HG02970 (cell line): ENCODE measurements at regions not wholly inside any gene's neighbourhood (a gene's known extent, or its start where the extent isn't known, plus 50 kb on each side); places are given as distances from the start of the nearest gene placed in this dataset.

ENCODE experiments used
- ATAC-seq: cut with Tn5 transposase; IDR thresholded peaks from one replicate; pipeline ENCODE4 v1.9.1; 2021; ENCODE audit warnings: mild to moderate bottlenecking, moderate library complexity, moderate number of reproducible peaks; ENCODE audit not compliant: unreplicated experiment, low FRiP score

DNA sequence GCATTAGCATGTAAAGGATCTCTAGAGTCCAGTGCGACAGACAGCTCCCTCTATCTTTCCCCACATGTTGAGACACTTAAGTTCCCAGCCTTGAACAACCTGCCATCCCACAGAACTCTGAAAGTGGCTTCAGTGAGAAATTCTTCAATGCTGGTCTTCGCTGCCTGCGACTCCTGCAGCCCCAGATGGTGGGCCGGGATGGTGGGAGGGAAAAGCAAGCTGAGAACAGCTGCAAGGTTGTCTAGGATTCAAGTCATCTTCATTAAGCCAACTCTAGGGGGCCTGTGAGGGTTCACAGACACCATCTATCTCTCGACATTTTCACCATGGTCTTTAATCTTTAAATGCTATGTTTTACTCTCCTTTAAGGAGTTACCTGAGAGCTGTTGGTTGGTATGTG lies 185.5 kb upstream of the C1orf174 start:
- no peak for ATAC-seq

DNA sequence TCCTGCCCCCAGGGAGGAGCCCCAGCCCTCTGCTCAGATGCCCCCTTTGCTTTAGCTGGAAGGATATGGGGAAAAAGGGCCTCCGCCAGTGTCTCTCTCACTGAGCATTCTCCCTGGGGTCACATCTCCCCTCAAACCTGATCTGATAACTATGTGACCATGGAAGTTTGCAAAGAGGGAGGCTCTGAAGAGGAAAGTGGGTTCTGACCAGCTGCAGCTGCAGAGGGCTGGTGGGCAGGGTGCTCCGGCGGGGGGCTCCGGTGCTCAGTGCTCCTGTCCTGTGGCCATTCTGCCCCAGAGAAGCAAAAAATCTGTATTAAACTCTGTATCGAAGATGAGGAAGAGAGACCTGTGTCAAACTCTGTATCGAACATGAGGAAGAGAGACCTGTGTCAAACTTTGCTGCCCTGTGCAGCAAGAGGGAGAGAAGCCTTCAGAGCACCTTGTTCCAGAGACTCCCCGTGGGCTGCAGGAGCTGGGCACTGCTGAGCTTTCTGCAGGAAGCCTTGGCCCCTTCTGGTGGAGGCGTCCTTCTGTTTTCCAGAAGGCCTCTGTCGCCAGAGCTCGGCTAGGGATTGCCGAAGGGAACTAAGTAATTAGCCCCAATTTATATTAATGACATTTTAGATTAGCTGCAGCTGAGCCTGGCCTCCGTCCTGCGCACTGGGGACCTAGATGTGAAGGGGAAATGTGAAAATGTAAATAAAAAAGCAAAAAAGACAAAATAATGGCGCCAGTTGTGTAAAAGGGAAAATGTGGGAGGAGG lies 186.2 kb upstream of the C1orf174 start:
- no peak for ATAC-seq

DNA sequence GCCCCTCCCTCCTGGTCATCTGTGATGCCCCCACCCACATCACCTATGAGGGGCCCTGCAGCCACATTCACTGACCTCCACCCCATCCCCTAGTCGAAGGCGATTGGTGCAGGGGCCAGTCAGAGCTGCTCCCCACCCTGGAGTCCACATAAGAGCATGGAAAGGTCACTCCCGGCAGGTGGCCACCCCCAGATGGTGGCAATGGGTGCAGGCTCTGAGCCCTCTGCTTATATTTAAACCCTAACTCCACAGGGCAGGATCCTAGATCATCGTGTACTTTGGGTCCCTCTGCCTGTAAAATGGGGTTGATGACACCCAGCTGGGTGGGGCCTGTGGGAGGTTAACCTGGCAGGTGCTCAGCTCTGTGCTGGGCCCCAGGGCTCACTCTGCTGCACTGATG lies 186.8 kb upstream of the C1orf174 start:
- no peak for ATAC-seq

DNA sequence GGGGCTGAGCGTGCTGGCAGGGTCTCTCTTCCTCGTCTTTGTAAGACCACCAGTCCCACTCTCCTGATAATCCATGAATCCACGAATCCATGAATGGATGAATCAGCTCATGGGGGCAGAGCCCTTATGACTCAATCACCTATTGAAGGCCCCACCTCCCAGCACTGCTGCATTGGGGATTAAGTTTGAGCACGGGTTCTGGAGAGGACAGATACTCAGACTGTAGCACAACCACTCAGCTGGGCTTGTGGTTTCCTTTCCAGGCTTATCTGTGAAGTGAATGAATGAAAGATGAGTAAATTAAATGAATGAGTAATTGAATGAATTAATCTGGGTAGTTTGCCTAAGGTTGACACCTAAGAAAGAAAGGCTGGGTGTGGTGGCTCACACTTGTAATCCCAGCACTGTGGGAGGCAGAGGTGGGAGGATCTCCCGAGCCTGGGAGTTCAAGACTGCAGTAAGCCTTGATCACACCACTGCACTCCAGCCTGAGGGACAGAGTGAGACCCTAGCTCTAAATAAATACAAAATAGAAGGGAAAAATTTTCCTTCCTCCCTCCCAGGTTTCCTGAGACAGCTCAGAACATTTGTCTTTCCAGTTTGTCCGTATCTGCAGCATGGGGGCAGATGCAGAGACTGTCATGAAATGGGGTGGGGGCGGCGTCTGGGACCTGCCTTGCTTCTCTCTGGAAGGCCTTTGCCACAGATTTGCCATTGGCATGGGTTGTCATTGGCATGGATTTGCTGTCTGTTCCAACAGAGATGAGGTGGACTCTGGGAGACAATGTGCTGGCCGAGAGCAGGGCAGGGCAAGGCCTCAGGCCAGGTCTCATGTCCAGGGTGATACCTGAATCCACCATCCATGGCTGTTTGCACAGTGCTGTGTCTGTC lies 187.7 kb upstream of the C1orf174 start:
- ATAC-seq = no peak

DNA sequence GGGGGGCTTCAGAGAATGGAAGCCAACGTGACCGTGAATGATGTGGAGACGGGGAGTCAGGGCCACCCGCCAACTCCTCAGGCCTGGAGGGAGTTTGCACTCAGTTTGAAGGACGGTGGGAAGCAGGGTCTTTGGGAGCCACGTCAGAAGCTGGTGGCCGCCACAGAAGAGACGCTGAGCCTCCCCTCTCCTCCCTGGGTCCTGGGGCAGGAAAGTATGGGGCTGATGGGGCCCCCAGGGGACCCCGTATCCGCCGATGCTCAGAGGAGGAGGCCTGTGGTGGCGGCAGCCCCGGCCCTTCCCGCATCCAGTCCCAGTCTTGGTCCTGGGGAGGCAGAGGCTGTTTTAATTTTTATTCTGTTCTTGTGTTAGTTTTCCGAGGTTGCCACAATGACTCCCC lies 188.6 kb upstream of the C1orf174 start:
- no peak for ATAC-seq

DNA sequence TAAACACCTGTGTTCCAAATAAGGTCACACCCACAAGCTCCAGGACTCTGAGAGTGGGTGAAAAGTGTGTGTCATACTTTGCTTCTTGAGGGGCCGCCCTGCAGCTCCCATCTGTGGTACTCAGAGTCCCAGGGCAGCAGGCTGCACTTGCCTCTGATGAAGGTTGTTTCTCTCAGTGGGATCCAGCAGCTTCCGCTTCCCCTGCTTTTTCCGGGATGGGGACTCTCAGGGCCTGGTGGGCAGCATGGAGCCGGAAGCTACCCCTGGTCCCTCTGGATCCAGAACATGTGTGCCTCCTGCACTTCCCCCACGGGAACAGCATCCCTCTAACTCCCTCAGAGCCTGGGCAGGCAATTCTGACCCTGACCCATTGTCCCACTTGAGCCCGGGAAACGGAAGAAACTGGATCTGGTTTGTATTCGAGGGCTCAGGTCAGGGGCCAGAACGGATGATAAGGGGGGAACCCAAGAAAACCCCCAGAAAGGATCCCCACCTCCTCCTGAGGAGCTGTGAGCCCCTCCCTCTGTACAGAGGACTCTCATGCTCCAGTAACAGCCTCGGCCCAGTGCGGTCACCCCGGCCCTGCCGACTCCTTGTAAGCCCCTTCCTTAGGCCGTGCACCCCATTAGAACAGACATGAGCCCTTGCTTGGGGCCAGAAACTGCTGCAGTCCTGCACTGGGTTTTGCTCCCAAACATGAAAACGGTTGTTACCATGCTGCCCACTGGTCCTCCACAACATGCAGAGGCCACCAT lies 189.5 kb upstream of the C1orf174 start:
- ATAC-seq = no peak

DNA sequence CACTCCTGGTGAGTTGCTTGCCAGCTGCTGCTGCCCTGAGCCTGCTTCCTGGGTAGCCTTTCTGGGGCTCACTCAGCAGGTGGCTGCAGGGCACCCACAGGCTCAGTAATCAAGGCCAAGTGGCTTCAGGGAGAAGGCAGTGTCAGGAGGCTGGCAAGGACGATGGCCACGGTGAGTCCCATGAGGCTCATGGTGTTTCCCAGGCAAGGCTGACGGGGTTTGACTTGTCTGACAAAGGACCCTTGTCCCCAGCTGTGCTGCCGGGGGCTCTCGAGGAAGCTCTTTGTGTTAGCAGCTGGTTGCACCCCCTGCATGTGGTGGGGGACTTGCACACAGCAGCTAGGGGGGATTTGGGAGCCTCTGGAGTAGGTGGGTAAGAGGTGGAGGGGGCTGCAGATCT lies 190.5 kb upstream of the C1orf174 start:
- ATAC-seq = no peak

DNA sequence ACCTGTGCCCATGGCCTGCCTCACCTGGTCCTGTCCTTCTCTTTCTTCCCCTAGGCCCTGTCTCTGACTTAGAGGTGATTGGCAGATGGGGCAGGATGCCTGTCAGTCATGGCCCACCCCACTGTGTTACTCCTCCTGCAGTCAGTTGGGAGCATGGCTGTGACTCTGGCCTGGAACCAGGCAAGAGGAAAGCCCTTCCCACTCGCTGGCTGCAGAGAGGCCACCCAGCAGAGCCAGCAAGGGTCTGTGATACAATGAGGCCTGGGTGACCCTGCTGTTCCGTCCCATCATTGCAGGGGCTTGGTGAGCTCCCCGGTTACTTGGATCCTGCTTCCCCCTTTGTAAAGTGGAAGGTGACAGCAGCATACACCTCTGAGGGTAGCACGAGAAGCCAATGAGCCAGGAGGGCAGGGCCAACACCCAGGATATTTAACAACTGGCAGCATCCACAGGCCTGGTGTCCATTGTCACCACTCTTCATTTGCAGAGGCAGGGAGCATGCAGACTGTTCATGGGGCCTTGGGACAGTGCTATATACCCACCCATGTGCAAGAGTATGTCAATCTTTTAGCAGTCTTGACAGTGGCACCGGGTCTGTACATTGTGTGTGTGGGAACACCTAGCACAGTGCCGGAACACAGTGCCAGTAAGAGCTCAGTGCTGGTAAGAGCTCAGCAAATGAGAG lies 191.0 kb upstream of the C1orf174 start:
- no peak for ATAC-seq

DNA sequence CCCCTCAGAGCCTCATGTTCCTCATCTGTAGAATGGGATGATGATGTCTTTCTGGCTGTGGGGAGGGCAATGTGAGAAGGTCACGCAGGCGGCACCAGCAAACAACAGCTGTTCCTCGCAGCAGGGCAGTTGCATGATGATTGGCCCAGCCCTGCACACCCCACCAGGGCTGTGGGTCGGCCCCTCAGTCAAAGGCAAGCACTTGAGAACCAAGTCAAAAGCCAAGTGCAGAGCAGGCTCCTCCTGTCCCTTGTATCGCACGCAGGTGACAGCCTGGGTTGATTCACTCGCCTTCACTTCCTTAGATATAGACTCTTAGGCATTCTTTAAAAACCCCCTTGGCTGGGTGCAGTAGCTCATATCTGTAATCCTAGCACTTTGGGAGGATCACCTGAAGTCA lies 191.9 kb upstream of the C1orf174 start:
- ATAC-seq = no peak

DNA sequence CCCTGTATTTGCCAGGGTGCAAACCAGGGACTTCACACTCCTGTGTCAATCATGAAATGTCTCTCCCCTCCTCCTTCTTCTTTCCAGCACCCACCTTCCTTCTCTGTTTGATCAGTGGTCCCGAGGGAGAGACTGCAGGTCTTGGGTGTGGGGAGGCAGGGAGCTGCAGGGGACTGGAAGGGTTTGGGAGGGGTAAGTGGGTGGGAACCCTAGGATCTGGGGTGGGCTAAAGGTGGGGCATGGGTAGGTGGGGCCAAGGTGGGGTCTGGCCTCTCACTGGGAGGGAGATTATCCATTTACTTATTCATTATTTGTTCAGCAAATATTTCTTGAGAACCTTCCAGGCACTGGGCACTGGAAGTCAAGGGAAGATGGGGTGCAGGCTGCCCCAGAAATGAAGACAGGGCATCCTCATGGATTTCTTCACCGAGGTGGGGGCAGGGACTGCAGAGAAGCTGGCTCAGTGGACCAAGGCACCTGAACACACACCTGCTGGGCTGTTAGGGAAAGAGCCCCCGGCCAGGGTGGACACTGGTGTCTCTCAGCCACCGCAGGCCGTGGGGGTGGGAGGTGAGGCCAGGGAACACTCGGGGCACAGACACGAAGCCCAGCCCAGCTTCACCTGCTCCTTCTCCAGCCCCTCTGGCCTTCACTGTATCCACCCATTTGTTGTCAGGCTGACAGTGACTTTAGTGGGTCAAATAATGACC lies 193.9 kb upstream of the C1orf174 start:
- ATAC-seq = no peak

DNA sequence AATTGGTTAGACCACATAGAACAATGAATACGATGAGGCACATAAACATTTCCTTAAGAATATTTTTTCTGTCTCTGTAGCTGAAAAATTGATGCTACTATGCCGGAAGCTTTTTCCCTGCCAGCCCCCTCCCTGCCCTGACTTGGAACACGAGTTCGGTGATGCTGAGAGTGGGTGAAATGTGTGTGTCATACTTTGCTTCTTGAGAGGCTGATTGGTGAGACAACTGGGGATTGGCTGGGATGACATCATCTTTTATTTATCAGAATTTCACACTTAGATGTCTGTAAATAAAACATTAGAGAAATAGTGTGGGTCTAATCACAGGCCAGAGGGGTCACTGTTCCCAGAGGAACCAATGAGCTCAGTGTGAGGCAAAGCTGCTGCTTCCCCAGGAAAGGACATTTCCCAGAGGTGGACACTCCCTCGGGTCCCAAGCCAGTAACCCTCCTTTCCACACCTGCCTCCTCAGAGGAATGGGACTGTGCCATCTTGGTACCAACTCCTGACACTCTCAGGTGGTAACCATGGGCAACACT lies 195.4 kb upstream of the C1orf174 start:
- ATAC-seq = no peak

DNA sequence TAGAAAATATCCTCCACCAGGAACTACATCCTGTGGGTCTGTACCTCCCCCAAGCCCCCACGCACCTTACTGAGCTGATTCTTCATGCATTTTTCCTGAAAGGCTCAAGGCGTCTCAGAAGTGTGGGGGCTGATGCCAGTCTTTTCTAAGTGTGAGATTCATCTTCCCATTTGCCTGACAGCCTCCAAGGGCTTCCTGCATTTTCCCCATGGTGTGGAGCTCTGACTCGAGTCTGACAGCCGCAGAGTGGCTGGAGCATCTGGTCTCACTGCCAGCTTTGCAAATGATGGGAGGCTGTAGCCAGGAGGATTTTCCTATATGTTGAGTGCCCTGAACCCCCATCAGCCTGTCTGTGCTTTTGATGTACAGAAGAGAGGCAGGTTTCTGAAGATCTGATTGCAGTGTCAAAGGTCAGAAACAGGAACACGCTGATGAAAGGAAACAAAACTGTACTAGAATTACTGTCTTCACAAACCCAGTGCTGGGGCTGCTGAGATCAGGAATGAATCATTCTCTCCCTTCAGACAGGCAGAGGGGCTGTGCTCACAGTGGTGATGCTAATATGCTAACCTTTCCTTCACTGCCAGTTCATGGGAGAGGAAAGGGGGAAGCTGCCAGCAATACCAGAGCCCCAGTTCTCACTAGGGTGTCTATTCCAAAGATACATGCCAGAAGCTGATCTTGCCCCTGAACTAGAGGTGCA lies 201.5 kb upstream of the C1orf174 start:
- no peak for ATAC-seq

DNA sequence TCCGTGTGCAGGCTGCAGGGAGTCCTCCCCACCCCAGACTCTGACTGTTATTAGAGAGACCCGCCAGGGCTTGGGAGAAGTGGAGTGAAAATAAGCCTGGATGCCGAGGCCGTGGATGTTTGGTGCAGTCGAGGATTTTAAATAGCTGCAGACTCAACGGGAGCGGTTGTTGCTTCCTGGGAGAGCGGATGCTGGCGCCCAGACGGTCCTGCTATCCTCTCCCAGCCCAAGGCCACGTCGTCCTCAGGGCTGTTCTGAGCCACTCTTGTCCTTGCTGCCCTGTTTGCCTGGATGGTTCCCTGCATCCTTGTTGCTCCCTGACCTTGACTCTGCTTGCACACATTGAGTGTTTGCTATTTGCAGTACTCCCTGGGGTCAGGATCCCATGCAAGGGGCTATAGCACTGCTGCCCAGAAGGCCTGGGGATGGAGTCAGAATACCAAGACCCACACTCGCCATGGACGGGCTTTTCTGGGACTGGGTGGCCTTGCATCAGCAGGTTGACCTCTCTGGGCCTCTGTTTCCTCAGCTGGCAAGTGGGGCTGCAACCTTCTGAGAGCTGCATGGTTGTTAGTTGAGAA lies 205.3 kb upstream of the C1orf174 start:
- ATAC-seq = no peak

DNA sequence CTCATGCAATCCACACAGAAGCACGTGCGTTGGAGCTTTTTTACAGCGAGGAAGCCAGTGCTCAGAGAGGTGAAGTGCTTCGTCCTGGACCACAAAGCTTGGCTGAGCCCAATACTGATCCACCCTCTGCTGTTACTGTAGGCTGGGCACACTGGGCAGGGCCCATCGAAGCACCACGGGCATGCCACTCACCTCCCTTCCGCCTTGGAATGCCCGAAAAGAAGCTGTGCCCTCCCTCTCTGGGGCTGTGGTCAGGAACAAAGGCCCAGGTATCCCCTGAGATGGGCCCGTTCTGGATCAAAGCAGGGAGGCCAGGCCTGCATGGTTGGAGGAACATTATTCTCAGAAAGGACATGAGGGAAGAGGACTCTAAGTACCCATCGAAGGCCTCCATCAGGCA lies 206.7 kb upstream of the C1orf174 start:
- ATAC-seq = no peak

DNA sequence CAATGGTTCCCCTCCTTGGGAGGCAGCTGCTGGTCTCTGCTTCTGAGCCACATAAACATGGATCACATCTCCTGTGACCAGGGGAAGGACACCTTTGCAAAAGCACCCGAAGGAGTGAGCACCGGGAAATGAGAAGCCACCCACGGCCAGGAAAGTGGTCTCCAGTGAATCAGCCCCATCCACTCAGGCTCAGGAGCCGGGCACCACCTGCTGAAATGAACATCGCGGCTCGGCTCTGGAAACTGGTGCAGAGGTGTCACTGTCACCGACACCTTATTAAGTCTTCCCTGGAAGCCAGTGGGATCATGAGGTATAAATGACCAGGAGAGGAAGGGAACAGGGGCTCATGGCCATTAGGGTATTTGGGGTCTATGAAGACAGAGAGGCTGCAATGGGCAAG lies 207.2 kb upstream of the C1orf174 start:
- ATAC-seq = no peak

DNA sequence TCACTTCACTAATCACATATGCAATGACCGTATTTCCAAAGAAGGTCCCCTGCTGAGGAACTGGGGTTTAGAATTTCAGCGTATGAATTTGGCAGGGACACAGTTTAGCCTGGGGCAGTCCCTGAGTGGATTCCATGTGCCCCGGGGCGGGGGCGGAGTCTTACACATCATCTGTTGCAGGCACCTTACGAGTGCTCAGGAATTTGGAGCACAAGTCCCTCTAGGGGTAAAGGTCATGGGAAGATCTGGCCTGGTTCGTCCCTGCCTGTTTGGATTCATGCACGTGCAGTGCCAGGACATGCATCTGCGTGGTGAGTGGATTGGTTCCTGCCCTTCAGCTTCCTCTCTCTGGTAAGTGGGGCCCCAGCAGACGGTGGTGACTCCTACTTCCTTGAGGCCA lies 208.3 kb upstream of the C1orf174 start:
- no peak for ATAC-seq

DNA sequence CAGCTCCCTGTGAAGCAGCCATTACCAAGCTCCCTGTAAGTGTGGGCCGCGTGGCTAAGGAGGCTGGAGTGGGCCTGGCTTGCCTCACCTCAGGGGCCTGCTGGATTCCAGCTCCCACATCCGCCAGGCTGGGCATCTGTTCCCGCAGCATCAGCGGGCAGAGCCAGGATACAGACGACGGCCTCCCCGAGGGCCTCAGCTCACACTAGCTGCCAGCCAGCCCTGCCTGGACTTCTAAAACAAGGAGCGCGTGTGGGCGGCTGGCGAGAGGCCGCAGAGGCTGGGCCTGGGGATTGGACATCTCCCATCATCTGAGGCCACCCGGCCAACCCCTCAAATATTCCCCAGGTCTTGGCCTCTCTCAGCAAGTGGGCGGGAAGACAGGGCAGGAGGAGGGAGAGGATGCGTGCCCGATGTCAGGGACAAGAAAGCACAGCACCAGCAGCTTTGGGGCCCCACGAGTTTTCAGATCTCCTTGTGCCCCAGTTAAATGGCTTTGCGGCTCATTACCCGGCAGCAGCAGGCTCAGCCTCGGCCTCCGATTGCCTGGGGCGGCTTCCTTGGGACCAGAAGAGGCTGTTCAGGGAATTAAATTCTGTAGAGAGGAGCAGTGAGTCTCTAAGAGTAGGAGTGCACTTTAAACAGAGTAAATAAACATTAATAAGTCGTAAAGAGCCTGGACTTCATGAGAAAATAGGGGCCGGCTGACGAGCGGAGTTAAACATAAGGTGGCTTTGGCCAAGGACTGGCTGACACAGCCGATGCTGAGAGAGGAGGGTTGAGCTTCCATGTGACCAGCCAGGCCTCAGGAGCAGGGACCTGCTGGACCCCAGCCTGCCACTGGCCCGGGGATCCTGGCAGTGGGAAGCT lies 208.9 kb upstream of the C1orf174 start:
- ATAC-seq = no peak

DNA sequence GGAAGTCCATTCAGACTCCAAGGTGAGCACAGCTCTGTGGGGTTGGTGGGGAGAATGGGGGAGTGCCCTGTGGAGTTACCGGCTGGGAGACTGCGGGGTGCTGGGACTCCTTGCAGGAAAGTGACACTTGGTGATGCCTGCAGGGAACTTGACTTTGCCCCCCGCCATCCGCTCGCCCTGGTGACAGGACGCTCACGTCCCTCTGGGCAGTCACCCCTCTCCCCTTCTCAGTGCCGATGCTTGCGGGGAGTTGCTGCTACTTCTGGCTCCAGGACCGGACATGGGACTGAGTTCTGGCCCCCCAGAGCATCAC lies 209.5 kb upstream of the C1orf174 start:
- no peak for ATAC-seq
